H1 (cell line): ENCODE measurements at regions not wholly inside any gene's neighbourhood (a gene's known extent, or its start where the extent isn't known, plus 50 kb on each side); places are given as distances from the start of the nearest gene placed in this dataset.

Experiments
- CBX5 ChIP-seq: fragments of 300-800, 300-1000 bp; sonication (generic); IDR thresholded peaks from 2 replicates; pipeline ENCODE4 v1.7.1; 2016; ENCODE audit warnings: antibody characterized with exemption, low read length, low read depth
- TF ChIP-seq, protein P1 (sequence below): fragments of 300-600 bp; sonication (generic); IDR thresholded peaks from 2 replicates; pipeline ENCODE4 v1.7.1; 2012; ENCODE audit warnings: low read length, moderate library complexity, mild to moderate bottlenecking, inconsistent platforms; ENCODE audit not compliant: insufficient replicate concordance

DNA sequence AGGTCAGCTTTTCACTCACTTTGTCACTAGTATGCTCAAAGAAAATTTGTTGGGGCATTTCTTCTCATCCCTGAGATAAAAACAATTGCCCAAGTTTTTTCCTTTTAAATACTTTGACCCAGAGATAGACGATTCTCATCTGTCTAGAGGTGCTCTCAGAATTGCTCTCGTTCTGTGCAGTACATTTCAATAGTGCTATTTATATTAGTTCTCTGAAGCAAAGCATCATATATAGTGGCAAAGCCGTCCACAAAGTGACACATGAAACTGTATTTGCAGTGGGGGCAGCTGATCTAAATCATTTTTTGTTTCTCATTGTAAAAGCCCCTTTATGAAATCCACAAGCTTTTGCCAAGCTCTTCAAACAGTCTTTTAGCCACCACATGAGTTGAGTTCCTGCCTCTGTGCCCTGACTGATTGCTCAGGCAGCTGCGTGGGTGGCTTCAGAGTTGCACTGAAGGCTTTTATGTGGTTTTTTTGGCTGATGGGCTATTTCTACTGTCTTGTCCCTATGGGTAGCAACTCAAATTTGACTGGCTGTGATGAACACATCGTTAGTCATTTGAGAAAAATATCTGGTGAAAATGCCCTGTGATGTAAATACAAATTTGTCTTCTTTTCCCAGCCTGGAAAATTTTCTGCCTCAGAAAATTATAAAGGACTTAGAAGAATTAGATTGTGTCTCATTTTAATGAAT is 119.1 kb upstream of the OTUD4 start (continued):
- TF ChIP-seq, protein P1, sequence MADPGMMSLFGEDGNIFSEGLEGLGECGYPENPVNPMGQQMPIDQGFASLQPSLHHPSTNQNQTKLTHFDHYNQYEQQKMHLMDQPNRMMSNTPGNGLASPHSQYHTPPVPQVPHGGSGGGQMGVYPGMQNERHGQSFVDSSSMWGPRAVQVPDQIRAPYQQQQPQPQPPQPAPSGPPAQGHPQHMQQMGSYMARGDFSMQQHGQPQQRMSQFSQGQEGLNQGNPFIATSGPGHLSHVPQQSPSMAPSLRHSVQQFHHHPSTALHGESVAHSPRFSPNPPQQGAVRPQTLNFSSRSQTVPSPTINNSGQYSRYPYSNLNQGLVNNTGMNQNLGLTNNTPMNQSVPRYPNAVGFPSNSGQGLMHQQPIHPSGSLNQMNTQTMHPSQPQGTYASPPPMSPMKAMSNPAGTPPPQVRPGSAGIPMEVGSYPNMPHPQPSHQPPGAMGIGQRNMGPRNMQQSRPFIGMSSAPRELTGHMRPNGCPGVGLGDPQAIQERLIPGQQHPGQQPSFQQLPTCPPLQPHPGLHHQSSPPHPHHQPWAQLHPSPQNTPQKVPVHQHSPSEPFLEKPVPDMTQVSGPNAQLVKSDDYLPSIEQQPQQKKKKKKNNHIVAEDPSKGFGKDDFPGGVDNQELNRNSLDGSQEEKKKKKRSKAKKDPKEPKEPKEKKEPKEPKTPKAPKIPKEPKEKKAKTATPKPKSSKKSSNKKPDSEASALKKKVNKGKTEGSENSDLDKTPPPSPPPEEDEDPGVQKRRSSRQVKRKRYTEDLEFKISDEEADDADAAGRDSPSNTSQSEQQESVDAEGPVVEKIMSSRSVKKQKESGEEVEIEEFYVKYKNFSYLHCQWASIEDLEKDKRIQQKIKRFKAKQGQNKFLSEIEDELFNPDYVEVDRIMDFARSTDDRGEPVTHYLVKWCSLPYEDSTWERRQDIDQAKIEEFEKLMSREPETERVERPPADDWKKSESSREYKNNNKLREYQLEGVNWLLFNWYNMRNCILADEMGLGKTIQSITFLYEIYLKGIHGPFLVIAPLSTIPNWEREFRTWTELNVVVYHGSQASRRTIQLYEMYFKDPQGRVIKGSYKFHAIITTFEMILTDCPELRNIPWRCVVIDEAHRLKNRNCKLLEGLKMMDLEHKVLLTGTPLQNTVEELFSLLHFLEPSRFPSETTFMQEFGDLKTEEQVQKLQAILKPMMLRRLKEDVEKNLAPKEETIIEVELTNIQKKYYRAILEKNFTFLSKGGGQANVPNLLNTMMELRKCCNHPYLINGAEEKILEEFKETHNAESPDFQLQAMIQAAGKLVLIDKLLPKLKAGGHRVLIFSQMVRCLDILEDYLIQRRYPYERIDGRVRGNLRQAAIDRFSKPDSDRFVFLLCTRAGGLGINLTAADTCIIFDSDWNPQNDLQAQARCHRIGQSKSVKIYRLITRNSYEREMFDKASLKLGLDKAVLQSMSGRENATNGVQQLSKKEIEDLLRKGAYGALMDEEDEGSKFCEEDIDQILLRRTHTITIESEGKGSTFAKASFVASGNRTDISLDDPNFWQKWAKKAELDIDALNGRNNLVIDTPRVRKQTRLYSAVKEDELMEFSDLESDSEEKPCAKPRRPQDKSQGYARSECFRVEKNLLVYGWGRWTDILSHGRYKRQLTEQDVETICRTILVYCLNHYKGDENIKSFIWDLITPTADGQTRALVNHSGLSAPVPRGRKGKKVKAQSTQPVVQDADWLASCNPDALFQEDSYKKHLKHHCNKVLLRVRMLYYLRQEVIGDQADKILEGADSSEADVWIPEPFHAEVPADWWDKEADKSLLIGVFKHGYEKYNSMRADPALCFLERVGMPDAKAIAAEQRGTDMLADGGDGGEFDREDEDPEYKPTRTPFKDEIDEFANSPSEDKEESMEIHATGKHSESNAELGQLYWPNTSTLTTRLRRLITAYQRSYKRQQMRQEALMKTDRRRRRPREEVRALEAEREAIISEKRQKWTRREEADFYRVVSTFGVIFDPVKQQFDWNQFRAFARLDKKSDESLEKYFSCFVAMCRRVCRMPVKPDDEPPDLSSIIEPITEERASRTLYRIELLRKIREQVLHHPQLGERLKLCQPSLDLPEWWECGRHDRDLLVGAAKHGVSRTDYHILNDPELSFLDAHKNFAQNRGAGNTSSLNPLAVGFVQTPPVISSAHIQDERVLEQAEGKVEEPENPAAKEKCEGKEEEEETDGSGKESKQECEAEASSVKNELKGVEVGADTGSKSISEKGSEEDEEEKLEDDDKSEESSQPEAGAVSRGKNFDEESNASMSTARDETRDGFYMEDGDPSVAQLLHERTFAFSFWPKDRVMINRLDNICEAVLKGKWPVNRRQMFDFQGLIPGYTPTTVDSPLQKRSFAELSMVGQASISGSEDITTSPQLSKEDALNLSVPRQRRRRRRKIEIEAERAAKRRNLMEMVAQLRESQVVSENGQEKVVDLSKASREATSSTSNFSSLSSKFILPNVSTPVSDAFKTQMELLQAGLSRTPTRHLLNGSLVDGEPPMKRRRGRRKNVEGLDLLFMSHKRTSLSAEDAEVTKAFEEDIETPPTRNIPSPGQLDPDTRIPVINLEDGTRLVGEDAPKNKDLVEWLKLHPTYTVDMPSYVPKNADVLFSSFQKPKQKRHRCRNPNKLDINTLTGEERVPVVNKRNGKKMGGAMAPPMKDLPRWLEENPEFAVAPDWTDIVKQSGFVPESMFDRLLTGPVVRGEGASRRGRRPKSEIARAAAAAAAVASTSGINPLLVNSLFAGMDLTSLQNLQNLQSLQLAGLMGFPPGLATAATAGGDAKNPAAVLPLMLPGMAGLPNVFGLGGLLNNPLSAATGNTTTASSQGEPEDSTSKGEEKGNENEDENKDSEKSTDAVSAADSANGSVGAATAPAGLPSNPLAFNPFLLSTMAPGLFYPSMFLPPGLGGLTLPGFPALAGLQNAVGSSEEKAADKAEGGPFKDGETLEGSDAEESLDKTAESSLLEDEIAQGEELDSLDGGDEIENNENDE = no peak
- TF ChIP-seq CBX5 = no peak
